ENCODE measurements at regions not wholly inside any gene's neighbourhood (a gene's known extent, or its start where the extent isn't known, plus 50 kb on each side); places are given as distances from the start of the nearest gene placed in this dataset.

DNA sequence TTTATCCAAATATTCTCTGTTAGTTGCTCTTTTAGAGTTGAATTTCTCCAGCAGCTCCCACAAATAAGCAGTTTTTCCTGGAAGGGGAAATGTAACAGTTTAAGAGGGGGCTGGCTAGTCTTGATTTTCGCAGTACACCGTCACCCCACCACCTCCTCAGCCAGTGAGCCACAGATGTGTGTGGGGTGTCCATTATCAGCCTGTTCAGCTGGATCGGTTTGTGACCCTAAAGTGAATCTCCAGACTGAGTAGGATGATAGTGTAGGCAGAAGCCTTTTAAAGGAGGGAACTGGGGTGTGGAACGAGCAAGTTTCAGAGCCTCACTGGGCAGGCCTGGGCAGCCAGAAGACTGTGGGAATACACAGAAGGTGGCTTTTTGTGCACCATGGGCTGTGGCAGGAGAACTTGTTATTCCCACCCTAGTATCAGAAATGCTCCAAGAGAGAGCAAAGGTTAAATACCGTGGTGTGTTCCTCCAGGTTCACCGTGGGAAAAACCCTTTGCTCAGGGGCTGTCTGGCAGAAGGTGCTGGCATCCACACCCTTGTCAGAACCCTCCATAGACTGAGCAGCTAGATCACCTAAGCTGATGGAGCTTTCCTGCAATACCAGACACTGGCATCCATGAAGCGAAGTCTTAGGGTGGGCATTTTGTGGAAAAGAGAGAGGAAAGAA is 230.9 kb upstream of the MOCS1 start:
- dilution Hi-C loops (cut with MboI; ENCODE audit: extremely low pct_ligation_motif_present, low sequenced_read_pairs), result no loop called here

DNA sequence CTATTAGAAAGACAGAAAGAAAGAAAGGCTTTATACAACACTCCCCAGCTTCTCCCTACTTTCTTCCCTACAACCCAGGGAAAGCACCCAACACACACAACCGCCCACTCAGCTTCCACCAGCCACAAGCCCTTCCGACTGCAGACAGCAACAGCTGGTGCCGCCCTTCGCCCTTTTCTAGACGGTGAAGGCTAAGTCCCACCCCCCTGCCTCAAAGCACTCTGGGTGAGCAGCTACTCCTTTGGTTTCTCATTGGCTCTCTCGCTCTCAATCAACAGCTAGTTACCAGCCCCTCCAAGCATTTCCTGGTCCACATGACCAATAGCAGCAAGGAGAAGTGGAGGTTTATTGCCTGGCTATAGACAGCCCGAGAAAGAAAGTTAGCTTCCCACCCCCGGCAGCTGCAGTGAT is 230.1 kb upstream of the MOCS1 start:
- TF ChIP-seq, protein P1, sequence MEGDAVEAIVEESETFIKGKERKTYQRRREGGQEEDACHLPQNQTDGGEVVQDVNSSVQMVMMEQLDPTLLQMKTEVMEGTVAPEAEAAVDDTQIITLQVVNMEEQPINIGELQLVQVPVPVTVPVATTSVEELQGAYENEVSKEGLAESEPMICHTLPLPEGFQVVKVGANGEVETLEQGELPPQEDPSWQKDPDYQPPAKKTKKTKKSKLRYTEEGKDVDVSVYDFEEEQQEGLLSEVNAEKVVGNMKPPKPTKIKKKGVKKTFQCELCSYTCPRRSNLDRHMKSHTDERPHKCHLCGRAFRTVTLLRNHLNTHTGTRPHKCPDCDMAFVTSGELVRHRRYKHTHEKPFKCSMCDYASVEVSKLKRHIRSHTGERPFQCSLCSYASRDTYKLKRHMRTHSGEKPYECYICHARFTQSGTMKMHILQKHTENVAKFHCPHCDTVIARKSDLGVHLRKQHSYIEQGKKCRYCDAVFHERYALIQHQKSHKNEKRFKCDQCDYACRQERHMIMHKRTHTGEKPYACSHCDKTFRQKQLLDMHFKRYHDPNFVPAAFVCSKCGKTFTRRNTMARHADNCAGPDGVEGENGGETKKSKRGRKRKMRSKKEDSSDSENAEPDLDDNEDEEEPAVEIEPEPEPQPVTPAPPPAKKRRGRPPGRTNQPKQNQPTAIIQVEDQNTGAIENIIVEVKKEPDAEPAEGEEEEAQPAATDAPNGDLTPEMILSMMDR (optimal IDR thresholded peaks at IDR 0.05 in 1 of 3, IDR thresholded peaks at IDR 0.05 in 1 of 3, conservative IDR thresholded peaks at IDR 0.05 in 1 of 3; ENCODE audit: extremely low read depth in 1 of 3, insufficient read depth in 2 of 3, low read length in 3 of 3), result no peak
- no peak for TF ChIP-seq EZH2 (IDR thresholded peaks at IDR 0.05; ENCODE audit: low read length)
- Histone ChIP-seq H3K4me3 (ENCODE audit: control insufficient read depth in 2 of 3, extremely low read depth in 1 of 3, insufficient read depth in 2 of 3, low read depth in 1 of 3, low read length in 3 of 3) (no peak overlapping the region), H3K9me1 (ENCODE audit: control insufficient read depth, extremely low read depth, insufficient read depth, low read length) (no peaks in the 10 kb centered on the region), H3K4me2 (ENCODE audit: control insufficient read depth, extremely low read depth, insufficient read depth, low read depth, low read length) (no peak overlapping the region), H4K20me1 (ENCODE audit: control insufficient read depth, extremely low read depth, insufficient read depth, low read length) (no peaks in the 10 kb centered on the region), H3K9me3 (ENCODE audit: control insufficient read depth, low read depth, low read length) (no peaks in the 10 kb centered on the region), H3K9ac (ENCODE audit: control insufficient read depth, extremely low read depth, insufficient read depth, low read length) (no peak overlapping the region), H3K79me2 (ENCODE audit: control insufficient read depth, insufficient read depth, low read length) (no peaks in the 10 kb centered on the region), H3K4me1 (ENCODE audit: control insufficient read depth, extremely low read depth, insufficient read depth, low read length) (no peaks in the 10 kb centered on the region), H2AFZ (ENCODE audit: control insufficient read depth, low read length) (no peak overlapping the region), H3K27ac (ENCODE audit: control insufficient read depth, insufficient read depth, low read length) (no peak overlapping the region), H3K27me3 (ENCODE audit: control insufficient read depth, extremely low read depth, insufficient read depth, low read length) (no peaks in the 10 kb centered on the region), H3K36me3 (ENCODE audit: control insufficient read depth in 2 of 2, extremely low read depth in 1 of 2, insufficient read depth in 2 of 2, low read length in 2 of 2) (no peaks in the 10 kb centered on the region)
- FAIRE-seq (no peak), DNase-seq (ENCODE audit: low read depth, low spot score) (no peak)
- dilution Hi-C loops (cut with MboI; ENCODE audit: extremely low pct_ligation_motif_present, low sequenced_read_pairs), result no loop called here

More for the DNA sequence above, 230.9 kb upstream of the MOCS1 start:
- H4K20me1 ChIP-seq (ENCODE audit: control insufficient read depth, extremely low read depth, insufficient read depth, low read length), result no peaks in the 10 kb centered on the region
- no peaks in the 10 kb centered on the region for H3K36me3 ChIP-seq (ENCODE audit: control insufficient read depth in 2 of 2, extremely low read depth in 1 of 2, insufficient read depth in 2 of 2, low read length in 2 of 2)
- no peak overlapping the region for H3K9ac ChIP-seq (ENCODE audit: control insufficient read depth, extremely low read depth, insufficient read depth, low read length)
- no peak overlapping the region for H2AFZ ChIP-seq (ENCODE audit: control insufficient read depth, low read length)
- DNase-seq (ENCODE audit: low read depth, low spot score) (no peak), FAIRE-seq (no peak)
- H3K9me3 ChIP-seq (ENCODE audit: control insufficient read depth, low read depth, low read length), result no peaks in the 10 kb centered on the region
- H3K27me3 ChIP-seq (ENCODE audit: control insufficient read depth, extremely low read depth, insufficient read depth, low read length), result no peaks in the 10 kb centered on the region
- no peaks in the 10 kb centered on the region for H3K79me2 ChIP-seq (ENCODE audit: control insufficient read depth, insufficient read depth, low read length)
- no peak overlapping the region for H3K27ac ChIP-seq (ENCODE audit: control insufficient read depth, insufficient read depth, low read length)
- H3K4me1 ChIP-seq (ENCODE audit: control insufficient read depth, extremely low read depth, insufficient read depth, low read length), result no peaks in the 10 kb centered on the region
- H3K4me3 ChIP-seq (ENCODE audit: control insufficient read depth in 2 of 3, extremely low read depth in 1 of 3, insufficient read depth in 2 of 3, low read depth in 1 of 3, low read length in 3 of 3), result no peak overlapping the region
- no peak for TF ChIP-seq EZH2 (IDR thresholded peaks at IDR 0.05; ENCODE audit: low read length)
- TF ChIP-seq, protein P1 (optimal IDR thresholded peaks at IDR 0.05 in 1 of 3, IDR thresholded peaks at IDR 0.05 in 1 of 3, conservative IDR thresholded peaks at IDR 0.05 in 1 of 3; ENCODE audit: extremely low read depth in 1 of 3, insufficient read depth in 2 of 3, low read length in 3 of 3), result no peak
- no peak overlapping the region for H3K4me2 ChIP-seq (ENCODE audit: control insufficient read depth, extremely low read depth, insufficient read depth, low read depth, low read length)
- no peaks in the 10 kb centered on the region for H3K9me1 ChIP-seq (ENCODE audit: control insufficient read depth, extremely low read depth, insufficient read depth, low read length)

All from keratinocyte (primary cell).